ENCODE measurements at regions not wholly inside any gene's neighbourhood (a gene's known extent, or its start where the extent isn't known, plus 50 kb on each side); places are given as distances from the start of the nearest gene placed in this dataset.

DNA sequence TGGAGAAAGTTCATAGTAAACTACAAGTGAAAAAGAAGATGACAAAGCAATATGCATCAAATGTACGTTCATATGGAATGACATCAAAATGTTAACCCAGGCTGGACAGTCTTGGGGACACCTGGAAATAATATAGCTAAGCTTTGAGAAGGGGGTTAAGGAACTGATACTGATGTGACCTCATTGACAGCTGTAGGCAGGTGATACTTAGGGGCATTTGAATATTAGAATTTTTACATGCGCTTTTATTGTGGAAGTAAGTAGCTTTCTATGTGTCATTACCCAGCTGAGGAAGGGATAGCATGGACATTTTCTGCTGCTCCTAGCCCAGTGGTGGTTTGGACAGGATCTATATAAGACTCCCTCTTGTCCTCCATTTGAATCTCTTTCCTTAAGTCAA is 299.7 kb downstream of the CWC27 start:
- FAIRE-seq (no peak), DNase-seq (ENCODE audit: extremely low spot score, insufficient read length, low read depth) (no peak)

DNA sequence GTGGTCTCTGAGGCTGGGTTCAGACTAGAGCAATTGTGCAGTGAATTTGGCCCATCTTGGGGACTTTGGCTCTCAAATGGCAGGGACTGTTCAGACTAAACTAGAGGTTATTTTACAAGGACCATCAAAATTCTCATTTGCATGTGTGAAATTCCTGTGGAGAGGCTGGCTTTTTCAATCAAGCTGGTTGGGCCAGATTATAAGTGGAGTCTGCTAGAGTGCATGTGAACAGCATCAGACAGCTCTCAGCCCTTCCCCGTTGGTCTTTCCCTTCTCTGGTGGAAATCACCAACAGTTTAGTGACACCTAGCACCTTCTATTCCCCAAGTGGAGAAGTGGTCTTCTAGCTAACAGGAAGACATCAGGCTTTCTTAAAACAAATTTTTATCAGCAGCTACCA is 301.3 kb downstream of the CWC27 start:
- DNase-seq (ENCODE audit: extremely low spot score, insufficient read length, low read depth), result no peak
- peak; percentile 64 for FAIRE-seq

DNA sequence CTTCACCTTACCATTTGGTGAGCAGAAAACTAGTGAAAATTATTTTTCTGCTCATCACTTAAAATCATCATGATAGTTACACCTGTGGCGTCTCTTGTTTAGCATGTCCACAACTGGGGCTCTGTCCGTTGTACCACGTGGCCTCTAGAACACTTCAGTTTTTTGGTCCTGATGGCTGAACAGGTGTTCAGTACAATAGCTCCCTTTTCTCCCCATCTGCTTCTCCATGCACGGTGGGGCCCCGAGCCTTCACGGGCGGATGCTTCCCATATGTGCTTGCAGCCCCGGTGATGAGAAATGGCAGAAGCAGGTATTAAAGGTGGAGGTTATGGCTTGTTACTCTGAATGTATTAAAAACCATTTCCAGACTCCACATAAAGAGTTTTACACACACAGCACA is 304.1 kb downstream of the CWC27 start:
- FAIRE-seq (peak; percentile 59), DNase-seq (ENCODE audit: extremely low spot score, insufficient read length, low read depth) (no peak)

DNA sequence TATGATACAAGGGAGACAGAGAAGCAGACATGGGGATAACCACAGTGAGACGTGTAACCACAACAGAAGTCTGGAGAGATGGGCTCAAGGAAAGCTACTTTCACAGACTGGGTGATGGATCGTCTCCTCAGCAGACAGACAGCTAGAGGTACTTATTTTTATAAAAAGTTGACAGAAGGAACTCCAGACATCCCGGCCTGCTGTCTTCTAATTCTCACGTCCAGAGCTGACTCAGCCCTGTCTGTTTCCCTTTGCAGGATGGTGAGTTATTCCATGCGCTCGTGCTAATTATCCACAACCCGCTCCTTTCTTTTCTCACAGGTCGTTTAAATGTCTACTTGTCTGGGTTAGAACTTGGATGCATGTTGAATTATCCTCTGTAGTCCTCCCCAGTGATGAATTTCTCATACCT is 304.5 kb downstream of the CWC27 start:
- no peak for DNase-seq (ENCODE audit: extremely low spot score, insufficient read length, low read depth)

DNA sequence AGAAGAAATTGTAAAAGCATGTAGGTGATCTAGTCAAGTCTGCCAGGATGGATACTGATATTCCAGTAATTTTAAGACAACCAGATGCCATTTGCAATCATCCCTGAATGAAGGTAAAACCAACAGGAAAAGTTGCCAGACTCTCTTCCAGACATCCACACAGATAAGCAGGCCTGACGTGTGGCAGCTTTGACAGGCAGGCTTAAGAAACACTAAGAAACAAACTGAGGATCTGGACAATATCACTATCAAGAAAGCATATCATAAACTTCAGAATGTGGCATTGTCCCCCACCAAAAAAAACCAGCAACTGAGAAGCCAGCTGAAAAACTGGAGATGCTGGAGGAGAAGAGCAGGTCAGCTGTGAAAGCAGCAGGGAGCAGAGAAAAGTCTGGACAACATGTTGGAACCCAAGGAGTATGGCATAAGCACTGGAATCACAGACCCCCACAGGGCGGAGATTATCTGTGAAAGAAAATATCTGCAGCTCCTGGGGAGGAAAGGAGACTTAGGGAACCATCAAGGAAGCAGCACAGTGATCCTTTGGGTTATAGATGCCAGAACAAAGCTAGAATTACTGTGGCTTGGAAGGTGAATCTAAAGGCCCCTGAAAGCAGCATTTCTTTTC is 307.0 kb downstream of the CWC27 start:
- FAIRE-seq (no peak), DNase-seq (ENCODE audit: extremely low spot score, insufficient read length, low read depth) (no peak)

More for the DNA sequence above, 304.5 kb downstream of the CWC27 start:
- FAIRE-seq, result no peak

DNA sequence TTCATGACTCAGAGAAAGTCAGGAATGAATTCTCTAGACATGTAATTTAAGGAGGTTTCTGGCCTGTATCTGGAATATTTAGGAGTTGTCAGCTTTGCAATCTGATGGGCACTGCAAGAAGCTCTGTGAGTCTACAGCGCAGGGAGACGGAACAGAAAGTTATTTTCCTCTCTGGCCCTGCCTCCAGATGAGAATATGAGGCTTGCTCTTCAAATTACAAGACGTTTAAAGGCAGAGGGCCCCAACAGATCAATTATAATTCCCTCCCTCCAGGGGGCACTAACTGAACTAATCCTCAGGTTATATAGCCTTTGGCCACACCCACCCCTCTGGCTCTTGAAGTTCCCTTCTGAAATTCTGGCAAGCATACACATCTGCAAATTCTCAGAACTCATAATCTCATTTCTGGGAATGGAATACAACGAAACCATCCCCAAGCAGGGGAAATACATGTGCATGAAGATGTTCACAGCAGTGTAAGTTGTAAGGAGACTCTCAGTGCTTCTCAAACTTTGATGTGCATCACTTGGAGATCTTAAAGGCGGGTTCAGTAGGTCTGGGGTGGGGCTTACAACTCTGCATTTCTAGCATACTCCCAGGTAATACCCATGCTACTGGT is 307.6 kb downstream of the CWC27 start:
- no peak for DNase-seq (ENCODE audit: extremely low spot score, insufficient read length, low read depth)

DNA sequence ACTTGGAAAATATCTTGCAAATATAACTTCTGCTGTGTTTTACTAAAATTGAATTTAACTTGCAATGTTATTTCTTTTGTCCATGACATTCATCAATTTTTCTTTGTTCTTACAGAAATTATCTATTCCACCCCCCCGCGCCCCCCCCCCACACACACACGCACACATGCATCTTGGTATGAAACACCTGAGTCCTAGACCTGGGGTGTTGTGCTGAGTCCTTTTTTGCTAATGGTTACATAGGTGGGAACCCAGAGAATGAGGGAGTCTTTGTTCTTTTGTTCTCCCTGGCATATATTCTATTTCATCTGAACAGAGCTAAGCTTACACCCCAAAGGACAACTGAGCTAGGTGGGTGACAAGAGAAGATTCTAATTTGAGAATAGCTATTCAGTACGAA is 308.9 kb downstream of the CWC27 start:
- no peak for DNase-seq (ENCODE audit: extremely low spot score, insufficient read length, low read depth)

More for the DNA sequence above, 307.6 kb downstream of the CWC27 start:
- peak; percentile 79 for FAIRE-seq

DNA sequence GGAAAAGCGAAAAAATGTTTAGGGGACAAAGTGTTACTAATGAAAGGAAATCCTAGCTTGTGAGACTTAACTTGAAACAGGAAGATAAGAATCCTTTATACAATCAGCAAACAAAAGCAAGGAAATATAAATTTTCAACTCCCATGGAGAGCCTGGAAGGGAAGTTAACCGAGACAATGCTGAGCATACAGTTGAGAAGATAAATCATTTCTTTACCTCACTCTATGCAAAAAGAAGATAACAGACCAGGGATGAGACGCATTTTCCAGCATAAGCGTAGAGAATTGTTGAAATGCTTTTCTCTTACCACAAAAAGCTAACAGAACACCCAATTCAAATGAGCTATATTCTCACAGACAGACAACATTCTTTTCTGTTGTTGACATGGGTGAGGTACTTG is 309.6 kb downstream of the CWC27 start:
- FAIRE-seq (no peak), DNase-seq (ENCODE audit: extremely low spot score, insufficient read length, low read depth) (no peak)

More for the DNA sequence above, 308.9 kb downstream of the CWC27 start:
- FAIRE-seq, result no peak

DNA sequence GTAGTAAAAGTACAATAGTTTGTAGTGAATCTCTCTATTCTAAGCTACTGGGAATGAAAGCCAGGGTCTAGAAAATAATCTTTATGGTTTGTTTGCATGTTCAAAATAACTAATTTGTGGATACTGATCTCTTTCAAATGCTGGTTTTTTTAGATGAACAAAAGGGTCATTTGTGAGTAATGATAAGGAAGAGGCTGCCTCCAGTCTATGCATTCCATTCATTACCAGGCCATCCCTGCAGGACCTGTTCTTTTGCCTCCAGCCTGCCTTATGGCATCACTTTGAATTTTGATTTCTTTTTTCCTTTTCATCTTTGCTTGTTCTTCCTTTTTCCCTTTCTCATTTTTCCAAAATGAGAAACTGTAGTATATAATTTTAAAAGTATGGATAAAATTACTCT is 312.3 kb downstream of the CWC27 start:
- DNase-seq (ENCODE audit: extremely low spot score, insufficient read length, low read depth) (no peak), FAIRE-seq (no peak)

DNA sequence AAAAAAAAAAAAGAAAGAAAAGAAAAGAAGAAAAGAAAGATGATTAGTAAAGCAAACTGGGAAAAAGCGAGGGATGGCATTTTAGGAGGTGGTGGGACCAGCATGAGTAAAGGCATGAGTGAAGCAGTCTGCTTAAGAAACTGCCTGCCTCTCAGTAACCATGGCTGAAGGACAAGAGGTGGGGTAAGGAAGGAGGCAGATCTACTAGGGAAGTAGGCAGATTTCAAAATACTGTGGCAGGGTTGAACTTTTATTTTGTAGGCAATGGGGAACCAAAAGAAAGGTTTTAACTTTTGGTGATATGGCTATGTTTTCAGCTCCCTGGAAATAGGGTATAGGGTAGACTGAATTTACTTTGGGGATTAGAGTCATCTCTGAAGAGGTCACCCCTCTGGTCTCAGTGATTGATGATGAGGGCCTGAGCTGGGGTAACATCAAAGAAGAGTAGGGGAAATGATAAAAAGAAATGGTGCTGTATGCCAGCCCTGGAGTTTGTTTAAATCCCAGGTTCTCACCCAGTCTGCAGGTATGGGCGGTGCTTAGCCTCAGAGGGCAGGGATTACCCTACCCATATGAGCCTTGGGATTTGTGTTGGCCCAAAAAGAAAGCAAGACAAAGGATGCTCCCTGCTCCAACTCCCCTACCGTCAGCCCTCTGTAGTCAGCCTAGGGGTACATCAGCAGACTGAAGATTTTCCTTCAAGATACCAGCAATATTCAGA is 316.2 kb downstream of the CWC27 start:
- DNase-seq (ENCODE audit: extremely low spot score, insufficient read length, low read depth) (no peak), FAIRE-seq (no peak)

DNA sequence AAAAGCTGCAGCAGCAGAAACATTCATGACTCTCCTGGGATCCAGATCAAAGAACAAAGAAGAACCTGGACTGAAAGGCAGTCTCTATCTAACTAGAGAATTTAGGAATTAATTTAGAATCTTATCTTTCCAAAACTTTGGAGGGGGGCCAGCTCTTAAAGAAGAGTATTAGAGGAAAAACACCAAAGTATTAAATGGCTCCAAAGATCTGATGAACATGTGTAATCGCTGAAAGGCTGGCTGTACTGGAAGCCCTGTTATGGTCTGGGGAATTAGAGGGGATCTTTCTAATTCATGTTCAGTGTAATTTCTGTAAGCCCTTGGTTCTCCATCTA is 316.8 kb downstream of the CWC27 start:
- no peak for DNase-seq (ENCODE audit: extremely low spot score, insufficient read length, low read depth)
- FAIRE-seq, result no peak

DNA sequence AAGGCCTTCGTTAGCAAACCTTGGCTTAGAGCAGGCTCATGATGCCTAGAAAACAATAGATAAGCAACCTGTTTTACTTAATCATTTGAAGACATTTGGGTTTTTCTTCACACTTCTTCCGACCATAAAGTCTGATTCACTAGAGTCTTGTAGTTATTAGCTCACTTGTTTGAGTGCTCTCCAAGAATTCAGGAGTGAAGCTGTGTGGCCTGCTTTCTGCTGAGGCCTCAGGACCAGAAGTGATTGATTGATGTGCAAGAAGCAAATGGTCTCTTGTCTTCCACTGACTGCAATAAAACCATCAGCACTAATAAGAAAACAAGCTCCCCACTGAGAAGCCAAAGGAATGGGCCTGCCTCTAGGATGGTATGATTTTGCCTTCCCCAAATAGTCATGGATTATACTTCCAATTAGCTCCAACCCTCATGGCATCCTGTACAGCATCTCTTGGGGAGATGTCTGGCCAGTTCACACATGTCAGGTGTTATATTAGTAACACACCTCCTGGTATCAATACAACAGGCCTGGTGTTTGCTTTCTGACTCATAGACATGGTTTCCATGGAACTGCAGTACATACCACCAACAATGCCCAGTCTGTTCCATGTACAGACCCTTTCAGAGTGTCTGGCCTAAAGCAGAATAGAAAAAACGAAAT is 317.6 kb downstream of the CWC27 start:
- no peak for DNase-seq (ENCODE audit: extremely low spot score, insufficient read length, low read depth)
- no peak for FAIRE-seq

DNA sequence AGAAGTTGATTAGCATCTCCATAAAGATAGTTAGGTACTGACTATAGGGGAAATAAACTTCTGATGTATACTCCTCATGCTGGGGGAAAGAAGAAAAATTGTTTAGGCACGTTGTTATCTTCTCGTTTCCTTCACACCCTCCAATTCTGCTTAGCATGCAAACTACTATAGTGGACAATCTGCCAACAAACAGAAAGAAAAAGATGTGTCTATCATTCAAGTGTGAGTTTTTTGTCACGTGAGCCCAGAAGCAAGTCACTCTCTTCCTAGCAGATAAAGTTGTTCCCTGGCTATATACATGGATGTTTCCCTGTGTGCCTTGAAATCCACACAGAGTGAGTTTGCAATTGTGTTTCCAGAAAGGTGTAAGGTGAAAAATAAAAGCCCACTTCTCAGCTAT is 318.4 kb downstream of the CWC27 start:
- DNase-seq (ENCODE audit: extremely low spot score, insufficient read length, low read depth) (no peak), FAIRE-seq (no peak)

DNA sequence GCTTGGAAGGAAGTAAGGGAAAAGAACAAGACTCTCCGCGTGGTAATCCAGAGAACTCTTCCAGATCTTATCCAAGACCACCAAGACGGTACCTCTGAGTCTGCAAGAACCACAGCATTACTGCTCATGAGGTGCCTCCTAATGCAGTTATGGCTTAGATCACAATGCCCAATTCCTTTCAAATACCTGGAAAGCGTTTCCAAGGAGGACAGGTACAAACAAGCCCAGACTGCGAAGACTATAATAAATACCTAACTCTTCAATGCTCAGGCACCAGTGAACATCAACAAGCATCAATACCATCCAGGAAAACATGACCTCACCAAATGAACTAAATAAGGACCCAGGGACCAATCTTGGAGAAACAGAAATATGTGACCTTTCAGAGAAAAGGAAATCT is 325.5 kb downstream of the CWC27 start:
- FAIRE-seq, result no peak
- no peak for DNase-seq (ENCODE audit: extremely low spot score, insufficient read length, low read depth)

DNA sequence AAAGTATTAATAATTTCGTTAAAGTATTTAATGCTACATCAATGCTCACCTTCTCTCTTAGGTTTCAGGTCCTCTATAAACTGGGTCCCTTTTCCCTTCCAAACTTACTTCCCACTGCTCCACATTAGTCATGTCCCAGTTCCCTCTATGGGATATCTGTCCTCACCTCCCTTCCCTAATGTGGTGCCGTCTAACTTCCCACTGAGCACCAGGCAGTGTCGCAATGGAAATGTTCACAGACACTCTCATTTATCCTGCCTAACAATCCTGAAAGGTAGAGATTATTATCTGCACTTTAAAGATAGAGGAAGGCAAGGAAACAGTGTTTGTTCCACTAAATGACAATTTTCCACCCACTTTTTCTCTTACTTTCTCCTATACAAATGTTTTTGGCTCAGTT is 329.7 kb downstream of the CWC27 start:
- FAIRE-seq (no peak), DNase-seq (ENCODE audit: extremely low spot score, insufficient read length, low read depth) (no peak)
